ENCODE measurements at regions not wholly inside any gene's neighbourhood (a gene's known extent, or its start where the extent isn't known, plus 50 kb on each side); places are given as distances from the start of the nearest gene placed in this dataset.

DNA sequence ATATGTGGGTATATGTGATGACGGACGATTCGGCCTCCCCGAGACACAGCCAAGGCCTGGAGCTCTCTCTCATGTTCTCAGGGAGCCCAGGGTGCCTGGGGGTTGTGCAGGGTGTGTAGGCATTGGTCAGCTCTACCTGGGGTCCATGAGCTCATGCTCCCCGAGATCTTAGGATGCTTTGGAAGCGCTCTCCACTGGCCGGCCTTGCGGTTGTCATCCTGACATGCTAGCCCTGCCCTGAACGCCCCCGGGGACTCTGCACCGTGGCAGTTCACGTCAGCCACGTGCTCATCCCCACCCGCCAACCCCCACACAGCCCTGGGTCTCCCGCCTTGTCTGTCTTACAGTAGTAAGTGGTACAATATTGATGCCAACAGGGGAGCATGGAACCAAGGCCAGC, 67.8 kb downstream of the RTP5 start:
- TF ChIP-seq POLR2A (IDR thresholded peaks at IDR 0.05; ENCODE audit: low read length) (no peak), GATA1 (IDR thresholded peaks at IDR 0.05; ENCODE audit: low read depth, low read length) (no peak)

Data from erythroblast (primary cell).